Prostate gland (tissue), 2 donors: ENCODE measurements at regions not wholly inside any gene's neighbourhood (a gene's known extent, or its start where the extent isn't known, plus 50 kb on each side); places are given as distances from the start of the nearest gene placed in this dataset.

Source experiments
- CTCF ChIP-seq, 4 experiments: fragments of 200-600 bp in 2 of 4; fragments of 450-650 bp in 2 of 4; sonication (generic) in 2 of 4; IDR thresholded peaks; 1 replicate in 3 of 4; 2 replicates in 1 of 4; pipeline ENCODE4 v1.5.1; 2016 to 2019; ENCODE audit warnings: antibody characterized with exemption in 4 of 4, mild to moderate bottlenecking in 2 of 4, moderate library complexity in 2 of 4
- POLR2A ChIP-seq: fragments of 450-650 bp; IDR thresholded peaks from one replicate; pipeline ENCODE4 v1.6.1; 2016; ENCODE audit warnings: antibody characterized with exemption, mild to moderate bottlenecking
- POLR2AphosphoS5 ChIP-seq: sonication (generic); formaldehyde crosslinking; IDR thresholded peaks from one replicate; pipeline ENCODE4 v1.6.1; 2017; ENCODE audit warnings: antibody characterized with exemption

GRCh38 chr12:118790578-118790977 is 190.8 kb upstream of the SRRM4 start:
- TF ChIP-seq CTCF (IDR thresholded peaks at IDR 0.05) (no peak), POLR2A (no peak), POLR2AphosphoS5 (no peak)
